ENCODE measurements at regions not wholly inside any gene's neighbourhood (a gene's known extent, or its start where the extent isn't known, plus 50 kb on each side); places are given as distances from the start of the nearest gene placed in this dataset.
"Not testable (repeated sequence)": the region's sequence is repeated elsewhere in the genome, so short reads cannot be mapped to it uniquely, and the experiment has no call there.

GRCh38 chr5:143588121-143588520 lies 184.6 kb upstream of the NR3C1 start:
- TF ChIP-seq EZH2 (IDR thresholded peaks at IDR 0.05; ENCODE audit: low read depth); CTCF (conservative IDR thresholded peaks at IDR 0.05): not testable (repeated sequence)

Measured in PC-9 (cell line).